Bronchial epithelial cell (primary cell): ENCODE measurements at regions not wholly inside any gene's neighbourhood (a gene's known extent, or its start where the extent isn't known, plus 50 kb on each side); places are given as distances from the start of the nearest gene placed in this dataset.
"Not testable (repeated sequence)": the region's sequence is repeated elsewhere in the genome, so short reads cannot be mapped to it uniquely, and the experiment has no call there.

Source experiments
- DNase-seq: peaks from one replicate; pipeline ENCODE4 v3.0.0-alpha.2; 2010; ENCODE audit warnings: low read depth
- FAIRE-seq: peaks from 2 replicates; lab custom pipeline; 2011; peaks lifted over from hg19 to GRCh38; lab: Jason Lieb, UNC
- H3K27me3 ChIP-seq: 2 replicates; pipeline ENCODE4 v1.5.1; 2011; ENCODE audit warnings: low read length; ENCODE audit not compliant: control insufficient read depth, insufficient read depth
- H3K36me3 ChIP-seq: 2 replicates; pipeline ENCODE4 v1.5.1; 2011; ENCODE audit warnings: low read length; ENCODE audit not compliant: control insufficient read depth, insufficient read depth
- H3K4me3 ChIP-seq: 2 replicates; pipeline ENCODE4 v1.5.1; 2011; ENCODE audit warnings: mild to moderate bottlenecking, low read depth, low read length, control low read depth
- CTCF ChIP-seq: IDR thresholded peaks from 2 replicates; pipeline ENCODE4 v1.5.1; 2011; ENCODE audit warnings: mild to moderate bottlenecking, moderate library complexity, low read length, control low read depth, inconsistent platforms; ENCODE audit not compliant: insufficient read depth, severe bottlenecking

- no peak for FAIRE-seq
- DNase-seq: no peak
- Histone ChIP-seq H3K4me3 (no peak overlapping the region), H3K27me3 (no peaks in the 10 kb centered on the region), H3K36me3 (no peaks in the 10 kb centered on the region)
- TF ChIP-seq CTCF: no peak
Measured at GRCh38 chr6:6869094-6869493, 238.7 kb upstream of the RREB1 start.

- DNase-seq (no peak), FAIRE-seq (no peak)
- Histone ChIP-seq H3K27me3 (no peaks in the 10 kb centered on the region), H3K36me3 (no peaks in the 10 kb centered on the region), H3K4me3 (no peak overlapping the region)
- no peak for TF ChIP-seq CTCF
Measured at GRCh38 chr6:6870921-6871320, 236.8 kb upstream of the RREB1 start.

GRCh38 chr6:6872459-6873344, 235.1 kb upstream of the RREB1 start:
- Histone ChIP-seq H3K27me3 (no peaks in the 10 kb centered on the region), H3K36me3 (no peaks in the 10 kb centered on the region), H3K4me3 (no peak overlapping the region)
- FAIRE-seq: no peak
- no peak for DNase-seq
- TF ChIP-seq CTCF: no peak

- DNase-seq: no peak
- Histone ChIP-seq H3K27me3 (no peaks in the 10 kb centered on the region), H3K36me3 (no peaks in the 10 kb centered on the region), H3K4me3 (no peak overlapping the region)
- peak; percentile 40 for FAIRE-seq
- TF ChIP-seq CTCF: no peak
Measured at GRCh38 chr6:6873778-6874177, 234.0 kb upstream of the RREB1 start.

- Histone ChIP-seq H3K4me3 (no peak overlapping the region), H3K36me3 (no peaks in the 10 kb centered on the region), H3K27me3 (no peaks in the 10 kb centered on the region)
- FAIRE-seq (no peak), DNase-seq (peak; percentile 85)
- no peak for TF ChIP-seq CTCF
Measured at GRCh38 chr6:6875818-6876470, 231.8 kb upstream of the RREB1 start.

GRCh38 chr6:6877792-6878191, 230.0 kb upstream of the RREB1 start:
- FAIRE-seq, DNase-seq, H3K4me3 ChIP-seq, H3K27me3 ChIP-seq, H3K36me3 ChIP-seq: not testable (repeated sequence)
